B cell (primary cell): ENCODE measurements at regions not wholly inside any gene's neighbourhood (a gene's known extent, or its start where the extent isn't known, plus 50 kb on each side); places are given as distances from the start of the nearest gene placed in this dataset.

Experiments
- ATAC-seq: fragments of 200-7000 bp; cut with Tn5 transposase; one replicate; pipeline ENCODE4 v1.10.0; 2021; ENCODE audit warnings: low read depth, mild to moderate bottlenecking, moderate number of reproducible peaks, moderate library complexity
- CTCF ChIA-PET: fragments of 350-600 bp; sonication (Branson Sonifier 250); formaldehyde crosslinking; loops from one replicate; lab custom pipeline; 2021; ENCODE audit warnings: antibody characterized with exemption, inconsistent platforms; lab: Charles Lee
- POLR2A ChIA-PET: fragments of 350-600 bp; sonication (Branson Sonifier 250); formaldehyde crosslinking; loops from one replicate; lab custom pipeline; 2021; ENCODE audit warnings: antibody characterized with exemption; lab: Charles Lee
- DNase-seq: peaks from one replicate; pipeline ENCODE4 v3.0.0; 2013
- H2AFZ ChIP-seq: 2 replicates; pipeline ENCODE4 v1.6.1; 2012; ENCODE audit warnings: mild to moderate bottlenecking, low read depth, low read length; ENCODE audit not compliant: insufficient read depth, poor library complexity, severe bottlenecking
- H3K27ac ChIP-seq, 2 donors: 1 replicate in 1 of 2; 2 replicates in 1 of 2; pipeline ENCODE4 v1.5.1; 2012 to 2013; ENCODE audit warnings: low read length in 2 of 2, mild to moderate bottlenecking in 2 of 2, moderate library complexity in 1 of 2
- H3K27me3 ChIP-seq, 4 experiments: fragments of 200-600 bp in 1 of 4; sonication (generic) in 1 of 4; replicated peaks in 1 of 4; 1 replicate in 2 of 4; 2 replicates in 2 of 4; pipeline versions ENCODE4 v1.6.1 to v1.7.0; 2013 to 2016; ENCODE audit warnings: low read length in 3 of 4, mild to moderate bottlenecking in 2 of 4, mixed read lengths in 1 of 4, moderate library complexity in 1 of 4; ENCODE audit not compliant: insufficient read depth in 4 of 4, control insufficient read depth in 3 of 4; ENCODE audit errors: control extremely low read depth in 1 of 4
- H3K36me3 ChIP-seq, 2 experiments: replicated peaks in 1 of 2; 1 replicate in 1 of 2; 2 replicates in 1 of 2; pipeline versions ENCODE4 v1.6.1 to v1.7.1; 2013; ENCODE audit warnings: low read length in 1 of 2; ENCODE audit not compliant: insufficient read depth in 2 of 2, control insufficient read depth in 1 of 2; ENCODE audit errors: control extremely low read depth in 1 of 2, extremely low read depth in 1 of 2
- H3K4me1 ChIP-seq, 2 donors: fragments of 200-600 bp in 1 of 2; sonication (generic) in 1 of 2; 1 replicate in 1 of 2; 2 replicates in 1 of 2; pipeline versions ENCODE4 v1.5.1 to v1.6.1; 2013 to 2017; ENCODE audit warnings: low read length in 2 of 2; ENCODE audit not compliant: control insufficient read depth in 2 of 2, insufficient read depth in 2 of 2
- H3K4me2 ChIP-seq: replicated peaks from 2 replicates; pipeline ENCODE3; 2012; ENCODE audit warnings: mild to moderate bottlenecking, low read depth, low read length; ENCODE audit not compliant: poor library complexity, severe bottlenecking
- H3K4me3 ChIP-seq, 5 experiments: fragments of 200-600 bp in 1 of 5; sonication (generic) in 1 of 5; 1 replicate in 3 of 5; 2 replicates in 2 of 5; pipeline versions ENCODE4 v1.5.1 to v1.7.0; 2011 to 2016; ENCODE audit warnings: low read length in 4 of 5, mild to moderate bottlenecking in 4 of 5, low read depth in 2 of 5, control low read depth in 1 of 5, moderate library complexity in 1 of 5; ENCODE audit not compliant: insufficient read depth in 1 of 5; ENCODE audit errors: control extremely low read depth in 1 of 5, extremely low read depth in 1 of 5
- H3K79me2 ChIP-seq: fragments of 200-600 bp; sonication (generic); one replicate; pipeline ENCODE4 v1.6.0; 2016; ENCODE audit warnings: low read length; ENCODE audit not compliant: control insufficient read depth, insufficient read depth
- H3K9ac ChIP-seq: fragments of 200-600 bp; sonication (generic); 2 replicates; pipeline ENCODE4 v1.6.1; 2017; ENCODE audit warnings: mild to moderate bottlenecking, low read length, moderate library complexity
- H3K9me3 ChIP-seq, 3 donors: one replicate each; pipeline versions ENCODE4 v1.6.1 to v1.7.1; 2013; ENCODE audit warnings: low read length in 2 of 3; ENCODE audit not compliant: control insufficient read depth in 2 of 3, insufficient read depth in 1 of 3; ENCODE audit errors: control extremely low read depth in 1 of 3
- H4K20me1 ChIP-seq: 2 replicates; pipeline ENCODE4 v1.6.0; 2012; ENCODE audit warnings: mild to moderate bottlenecking, low read length; ENCODE audit not compliant: insufficient read depth, control insufficient read depth, poor library complexity, severe bottlenecking
- H3K27ac Mint-ChIP-seq: one replicate; pipeline ENCODE4 v1.8.0; 2021; ENCODE audit warnings: mixed read lengths
- H3K27me3 Mint-ChIP-seq: one replicate; pipeline ENCODE4 v1.8.0; 2021; ENCODE audit warnings: mixed read lengths
- H3K4me1 Mint-ChIP-seq: one replicate; pipeline ENCODE4 v1.8.0; 2021; ENCODE audit warnings: mixed read lengths
- H3K4me3 Mint-ChIP-seq: one replicate; pipeline ENCODE4 v1.8.0; 2021; ENCODE audit warnings: mixed read lengths
- H3K9me3 Mint-ChIP-seq: one replicate; pipeline ENCODE4 v1.8.0; 2022; ENCODE audit warnings: mixed read lengths; ENCODE audit not compliant: insufficient read depth
- EZH2 ChIP-seq: IDR thresholded peaks from 2 replicates; pipeline ENCODE4 v1.6.1; 2012; ENCODE audit warnings: borderline replicate concordance, low read depth, mild to moderate bottlenecking, moderate library complexity, low read length; ENCODE audit not compliant: insufficient read depth, poor library complexity, severe bottlenecking
- WGBS: methylation state at CpG from one replicate; pipeline ENCODE4 v1.1.5; 2013; ENCODE audit warnings: missing lambda C conversion rate; ENCODE audit not compliant: insufficient coverage; 5-methylcytosine and 5-hydroxymethylcytosine counted together
- intact Hi-C: fragments of 100-400 bp; cut with micrococcal nuclease; formaldehyde crosslinking; loops from one replicate; pipeline ENCODE4 v1.10.0; 2022
- TF ChIP-seq, protein P1 (sequence below): fragments of 200-600 bp; IDR thresholded peaks from one replicate; pipeline ENCODE4 v1.8.0; 2022; ENCODE audit warnings: antibody characterized with exemption, mild to moderate bottlenecking

DNA sequence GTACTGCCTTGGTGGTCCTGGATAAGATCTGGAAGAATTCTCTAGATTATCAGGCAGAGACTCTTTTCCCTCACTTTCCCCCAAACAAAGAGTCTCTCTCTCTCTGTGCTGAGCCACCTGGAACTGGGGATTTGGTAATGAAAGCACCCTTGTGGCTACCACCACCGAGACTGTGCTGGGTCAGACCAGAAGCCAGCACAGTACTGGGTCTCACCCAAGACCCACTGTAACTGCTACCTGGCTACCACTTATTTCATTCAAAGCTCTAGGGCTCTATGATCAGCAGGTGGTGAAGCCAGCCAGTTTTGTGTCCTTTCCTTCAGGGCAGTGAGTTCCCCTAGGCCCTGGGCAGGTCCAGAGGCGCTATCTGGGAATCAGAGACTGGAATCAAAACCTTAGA is 269.6 kb upstream of the CWC22 start:
- H3K27me3 Mint-ChIP-seq = no peaks in the 10 kb centered on the region
- Histone ChIP-seq H3K4me3 (no peak overlapping the region), H3K27me3 (no peaks in the 10 kb centered on the region), H4K20me1 (no peaks in the 10 kb centered on the region), H3K9ac (no peak overlapping the region), H3K79me2 (no peaks in the 10 kb centered on the region), H2AFZ (no peak overlapping the region), H3K27ac (no peak overlapping the region), H3K4me1 (no peaks in the 10 kb centered on the region), H3K9me3 (no peaks in the 10 kb centered on the region), H3K4me2 (no peak overlapping the region), H3K36me3 (no peaks in the 10 kb centered on the region)
- no peak for TF ChIP-seq EZH2
- TF ChIP-seq, protein P1, sequence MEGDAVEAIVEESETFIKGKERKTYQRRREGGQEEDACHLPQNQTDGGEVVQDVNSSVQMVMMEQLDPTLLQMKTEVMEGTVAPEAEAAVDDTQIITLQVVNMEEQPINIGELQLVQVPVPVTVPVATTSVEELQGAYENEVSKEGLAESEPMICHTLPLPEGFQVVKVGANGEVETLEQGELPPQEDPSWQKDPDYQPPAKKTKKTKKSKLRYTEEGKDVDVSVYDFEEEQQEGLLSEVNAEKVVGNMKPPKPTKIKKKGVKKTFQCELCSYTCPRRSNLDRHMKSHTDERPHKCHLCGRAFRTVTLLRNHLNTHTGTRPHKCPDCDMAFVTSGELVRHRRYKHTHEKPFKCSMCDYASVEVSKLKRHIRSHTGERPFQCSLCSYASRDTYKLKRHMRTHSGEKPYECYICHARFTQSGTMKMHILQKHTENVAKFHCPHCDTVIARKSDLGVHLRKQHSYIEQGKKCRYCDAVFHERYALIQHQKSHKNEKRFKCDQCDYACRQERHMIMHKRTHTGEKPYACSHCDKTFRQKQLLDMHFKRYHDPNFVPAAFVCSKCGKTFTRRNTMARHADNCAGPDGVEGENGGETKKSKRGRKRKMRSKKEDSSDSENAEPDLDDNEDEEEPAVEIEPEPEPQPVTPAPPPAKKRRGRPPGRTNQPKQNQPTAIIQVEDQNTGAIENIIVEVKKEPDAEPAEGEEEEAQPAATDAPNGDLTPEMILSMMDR = no peak
- WGBS = 70% methylated on average over 2 of the region's 2 CpGs
- H3K9me3 Mint-ChIP-seq = no peaks in the 10 kb centered on the region
- H3K4me1 Mint-ChIP-seq = no peaks in the 10 kb centered on the region
- DNase-seq (no peak), ATAC-seq (no peak)
- no peak overlapping the region for H3K27ac Mint-ChIP-seq
- CTCF ChIA-PET = no interaction called here
- POLR2A ChIA-PET = no interaction called here
- H3K4me3 Mint-ChIP-seq = no peak overlapping the region
- intact Hi-C loops = no loop called here

DNA sequence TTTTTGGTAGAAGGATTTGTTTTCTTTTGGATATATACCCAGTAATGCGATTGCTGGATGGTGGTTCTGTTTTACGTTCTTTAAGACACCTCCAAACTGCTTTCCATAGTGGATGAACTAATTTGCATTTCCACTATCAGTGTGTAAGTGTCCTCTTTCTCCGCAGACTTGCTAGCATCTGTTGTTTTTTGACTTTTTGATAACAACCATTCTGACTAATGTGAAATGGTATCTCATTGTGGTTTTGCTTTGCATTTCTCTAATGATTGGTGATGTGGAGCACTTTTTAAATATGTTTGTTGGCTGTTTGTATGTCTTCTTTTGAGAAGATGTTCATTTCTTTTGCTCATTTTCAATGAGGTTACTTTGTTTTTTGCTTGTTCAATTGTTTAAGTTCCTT is 260.9 kb upstream of the CWC22 start:
- H3K27me3 ChIP-seq = no peaks in the 10 kb centered on the region
- WGBS = 100% methylated on average over 1 of the region's 3 CpGs
- ATAC-seq (no peak), DNase-seq (no peak)
- no peaks in the 10 kb centered on the region for H3K4me1 ChIP-seq
- H3K4me1 Mint-ChIP-seq = no peaks in the 10 kb centered on the region
- H3K27ac ChIP-seq = no peak overlapping the region
- no peak for TF ChIP-seq EZH2
- TF ChIP-seq, protein P1 = no peak
- CTCF ChIA-PET = no interaction called here
- no peaks in the 10 kb centered on the region for H3K79me2 ChIP-seq
- no peak overlapping the region for H2AFZ ChIP-seq
- no peak overlapping the region for H3K9ac ChIP-seq
- H3K9me3 Mint-ChIP-seq = peaks cover 2% of the 10 kb centered on the region
- no peak overlapping the region for H3K4me2 ChIP-seq
- H3K27me3 Mint-ChIP-seq = no peaks in the 10 kb centered on the region
- H3K4me3 Mint-ChIP-seq = no peak overlapping the region
- intact Hi-C loops = no loop called here
- no peaks in the 10 kb centered on the region for H3K36me3 ChIP-seq
- no peak overlapping the region for H3K27ac Mint-ChIP-seq
- H4K20me1 ChIP-seq = no peaks in the 10 kb centered on the region
- POLR2A ChIA-PET = no interaction called here
- H3K4me3 ChIP-seq = no peak overlapping the region
- no peaks in the 10 kb centered on the region for H3K9me3 ChIP-seq
